NCI-H69 (cell line): ENCODE measurements at regions not wholly inside any gene's neighbourhood (a gene's known extent, or its start where the extent isn't known, plus 50 kb on each side); places are given as distances from the start of the nearest gene placed in this dataset.
A peak's percentile ranks its signal among the peaks of the same experiment; 100 is the strongest.
"Not testable (repeated sequence)": the region's sequence is repeated elsewhere in the genome, so short reads cannot be mapped to it uniquely, and the experiment has no call there.

ENCODE experiments used
- DNase-seq: peaks from one replicate; lab custom pipeline; 2025; lab: John Stamatoyannopoulos, UW

DNA sequence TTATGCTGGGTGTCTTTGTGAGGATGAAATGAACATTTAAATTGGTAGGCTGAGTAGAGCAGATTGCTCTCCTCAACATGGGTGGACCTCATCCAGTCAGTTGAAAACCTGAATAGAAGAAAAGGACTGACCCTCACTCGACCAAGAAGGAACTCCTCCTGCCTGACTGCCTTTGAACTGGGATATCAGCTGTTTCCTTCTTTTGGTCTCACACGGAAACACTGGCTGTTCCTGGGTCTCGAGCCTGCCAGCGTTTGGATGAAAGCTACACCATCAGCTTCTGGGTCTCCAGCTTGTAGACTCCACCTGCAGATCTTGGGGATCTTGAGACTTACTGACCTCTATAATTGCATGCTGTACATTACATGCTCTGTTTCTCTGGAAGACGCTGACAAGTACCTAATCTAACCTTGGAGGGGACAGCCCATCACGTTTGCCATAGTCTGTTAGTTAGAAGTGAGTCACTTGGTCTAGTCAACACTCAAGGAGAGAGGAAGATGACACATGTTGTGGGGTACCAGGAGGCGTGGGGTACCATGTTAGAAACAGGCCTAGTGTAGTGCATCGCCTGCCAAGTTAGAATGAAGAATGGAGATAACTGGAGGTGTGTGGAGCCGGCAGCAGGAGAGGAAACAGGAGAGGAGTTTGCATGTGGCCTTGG is 267.0 kb downstream of the MREG start:
- no peak for DNase-seq

DNA sequence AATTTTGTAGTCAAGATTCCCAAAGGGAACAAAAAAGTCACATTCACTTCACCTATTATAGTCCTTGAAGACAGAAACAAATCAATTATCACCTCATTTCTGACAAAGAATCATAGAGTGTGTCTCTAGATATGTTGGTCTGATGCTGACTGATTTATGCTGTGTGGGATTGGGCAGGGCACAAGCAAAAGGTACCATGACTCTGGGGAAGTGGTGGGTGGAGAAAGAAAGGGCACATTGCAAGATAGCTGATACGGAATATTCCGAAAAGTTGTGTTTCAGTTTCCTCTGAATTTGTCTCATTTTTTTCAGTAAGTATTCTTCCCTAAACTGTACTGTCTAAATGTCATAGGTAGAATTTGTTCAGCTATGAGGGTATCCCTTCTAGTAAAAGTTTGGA is 268.0 kb downstream of the MREG start:
- no peak for DNase-seq

DNA sequence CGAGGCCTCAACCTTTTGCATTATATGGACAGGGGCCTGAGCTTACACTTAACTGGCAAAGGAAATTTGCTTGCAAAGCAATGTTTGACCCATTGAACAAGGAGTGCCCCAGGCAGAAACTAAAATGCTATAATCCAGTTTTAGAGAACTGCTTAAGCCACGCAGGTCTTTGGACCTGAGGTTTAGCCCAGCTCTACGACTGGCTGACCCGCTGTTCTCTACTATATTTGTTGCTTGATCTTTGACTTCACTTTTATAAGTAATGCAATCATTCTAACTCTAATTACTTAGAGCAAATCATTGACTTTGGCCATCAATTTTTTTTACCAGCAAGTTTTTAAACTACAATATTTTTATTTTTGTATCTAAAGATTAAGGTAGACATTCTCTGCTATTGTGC is 268.8 kb downstream of the MREG start:
- no peak for DNase-seq

DNA sequence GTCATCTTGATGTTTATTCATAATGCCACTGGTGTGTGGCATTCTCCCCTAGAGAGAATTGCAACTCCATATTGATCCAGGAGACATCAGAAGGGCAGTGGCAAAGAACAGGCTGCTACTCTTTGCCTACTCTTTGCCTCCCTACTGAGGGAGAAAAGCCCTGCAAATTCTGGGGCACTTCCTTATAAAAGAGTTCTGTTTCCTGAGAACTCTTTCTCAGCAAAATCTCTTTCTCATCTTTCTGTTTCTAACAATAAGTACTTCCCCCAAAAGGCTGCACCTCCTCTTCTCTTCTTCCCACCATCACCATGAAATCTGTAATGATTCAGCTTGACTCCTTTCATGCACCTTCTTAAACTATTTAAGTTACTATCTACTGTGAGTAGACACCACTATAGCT is 270.3 kb downstream of the MREG start:
- DNase-seq = no peak

DNA sequence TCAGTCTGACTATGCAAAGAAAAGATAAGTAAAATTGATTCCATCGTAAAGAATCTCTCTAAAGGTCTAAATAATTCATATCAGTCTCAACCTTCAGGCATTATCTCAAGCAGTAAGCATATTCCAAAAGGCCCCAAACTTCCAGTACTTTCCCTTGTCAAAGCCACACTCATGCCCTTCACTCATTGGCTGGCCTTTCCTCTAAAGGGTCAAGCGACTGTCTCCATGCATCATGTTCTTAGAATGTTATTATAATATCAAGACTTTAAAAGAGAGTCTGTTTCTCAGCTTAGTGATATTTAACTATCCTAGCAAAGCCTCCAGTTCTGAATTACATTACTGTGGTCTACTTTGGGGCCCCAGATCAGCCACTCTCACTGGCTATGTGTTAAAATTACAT is 271.3 kb downstream of the MREG start:
- DNase-seq = no peak

DNA sequence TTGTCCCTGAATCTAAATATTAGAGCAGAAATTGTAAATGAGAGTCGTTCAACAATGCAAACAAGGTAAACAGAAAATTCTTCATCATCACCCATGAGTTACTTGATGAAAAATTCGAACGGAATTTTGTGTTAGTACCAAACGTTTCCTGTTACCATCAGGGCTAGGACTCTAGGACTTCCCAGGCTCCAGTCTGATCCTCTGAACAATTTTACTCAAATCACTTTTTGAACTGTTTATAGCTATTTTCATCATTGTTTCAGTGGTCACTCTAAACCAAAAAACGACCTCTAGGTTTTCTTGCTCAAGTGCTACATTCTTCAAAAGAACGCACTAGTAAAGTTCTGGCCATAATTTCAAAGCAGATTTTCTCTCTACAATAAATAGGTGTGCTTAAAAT is 273.3 kb downstream of the MREG start:
- no peak for DNase-seq

DNA sequence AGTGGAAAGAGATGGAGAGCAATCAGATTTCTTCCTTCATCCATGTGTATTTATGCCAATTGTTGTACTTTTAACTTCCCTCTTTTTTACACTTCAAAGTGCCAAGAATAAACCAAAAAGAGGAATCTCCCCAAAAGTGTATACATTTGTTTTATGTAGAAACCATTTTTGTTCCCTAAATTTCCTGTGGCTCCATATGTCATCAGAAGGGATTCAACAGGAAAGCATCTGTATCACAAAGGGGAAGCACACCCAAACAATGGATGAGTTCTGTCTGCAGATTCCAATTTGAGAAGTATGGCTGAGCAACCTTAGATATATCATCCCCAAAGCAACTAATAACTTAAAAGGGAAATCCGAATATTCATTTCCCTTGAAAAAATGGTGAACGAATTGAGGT is 275.0 kb downstream of the MREG start:
- DNase-seq = no peak

DNA sequence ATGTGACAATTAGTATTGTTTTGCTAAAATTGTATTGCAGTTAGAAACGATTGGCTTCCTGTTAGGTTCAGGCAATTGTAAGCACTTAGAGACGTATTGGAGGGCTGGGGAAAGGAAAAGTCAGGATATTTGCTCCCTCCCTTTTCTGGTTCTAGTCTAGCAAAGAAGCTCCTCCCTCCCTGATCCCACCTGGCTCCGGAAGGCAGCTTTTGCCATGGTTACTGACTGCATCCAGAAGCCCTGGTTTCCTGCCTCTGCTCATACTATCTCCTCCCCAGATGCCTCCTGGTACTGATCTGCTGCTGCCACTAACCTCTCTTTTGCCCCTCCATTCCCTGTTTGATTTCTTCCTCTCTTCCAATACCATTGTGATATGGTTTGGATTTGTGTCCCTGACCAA is 275.9 kb downstream of the MREG start:
- DNase-seq = peak; percentile 1

DNA sequence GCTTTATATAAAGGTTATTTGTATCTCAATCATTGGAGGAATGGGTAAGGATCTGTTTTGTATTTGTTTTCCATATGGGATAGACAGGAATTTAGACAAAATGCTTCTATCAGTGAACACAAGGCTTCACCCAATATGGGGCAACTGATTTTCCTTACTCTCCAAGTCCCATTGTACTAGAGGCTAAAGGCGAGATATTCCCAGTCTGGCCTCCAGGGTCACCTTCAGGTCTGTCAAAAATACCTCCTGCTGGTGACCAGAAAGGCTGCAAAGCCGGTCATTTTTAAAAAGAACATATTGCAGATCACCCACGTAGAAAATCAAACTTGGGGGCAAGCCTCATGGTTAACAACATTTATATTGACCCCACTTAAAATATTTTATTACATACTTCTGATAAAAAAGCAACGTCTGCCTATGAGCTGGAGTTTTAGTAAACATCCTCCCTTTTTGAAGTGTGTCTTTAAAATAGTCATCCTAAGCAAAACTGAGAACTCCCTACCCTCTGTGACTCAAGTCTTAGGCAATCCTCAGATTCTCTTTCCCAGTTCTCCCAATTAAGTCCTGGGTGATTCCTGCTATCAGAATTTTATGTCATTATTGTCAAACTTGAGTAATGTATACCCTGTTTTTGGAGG is 276.6 kb downstream of the MREG start:
- DNase-seq = no peak

DNA sequence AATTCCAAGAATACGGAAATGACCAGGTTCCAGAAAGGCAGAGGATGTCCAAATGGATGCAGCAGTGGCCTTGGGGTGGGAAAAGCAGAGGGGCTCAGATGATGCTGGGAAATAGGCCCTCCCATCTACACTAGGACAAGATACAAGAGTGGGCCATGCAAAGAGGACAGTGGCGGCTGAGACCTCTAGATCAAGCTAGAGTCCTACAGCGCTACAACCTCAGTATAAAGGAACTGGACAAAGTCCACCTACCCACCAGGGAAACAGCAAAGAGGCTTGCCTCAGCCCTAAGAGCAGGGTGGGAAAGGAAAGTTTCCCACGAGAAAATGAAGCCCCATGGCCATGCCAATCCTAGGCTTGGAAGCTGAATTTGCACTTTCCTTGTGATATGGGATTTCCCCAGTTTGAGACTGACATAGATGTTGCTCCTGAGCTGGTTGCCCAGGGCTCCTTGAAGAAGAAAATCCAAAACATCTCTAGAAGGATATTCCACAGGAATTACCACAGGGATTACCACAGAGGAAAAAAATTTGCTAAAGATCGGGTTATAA is 282.2 kb downstream of the MREG start:
- no peak for DNase-seq

DNA sequence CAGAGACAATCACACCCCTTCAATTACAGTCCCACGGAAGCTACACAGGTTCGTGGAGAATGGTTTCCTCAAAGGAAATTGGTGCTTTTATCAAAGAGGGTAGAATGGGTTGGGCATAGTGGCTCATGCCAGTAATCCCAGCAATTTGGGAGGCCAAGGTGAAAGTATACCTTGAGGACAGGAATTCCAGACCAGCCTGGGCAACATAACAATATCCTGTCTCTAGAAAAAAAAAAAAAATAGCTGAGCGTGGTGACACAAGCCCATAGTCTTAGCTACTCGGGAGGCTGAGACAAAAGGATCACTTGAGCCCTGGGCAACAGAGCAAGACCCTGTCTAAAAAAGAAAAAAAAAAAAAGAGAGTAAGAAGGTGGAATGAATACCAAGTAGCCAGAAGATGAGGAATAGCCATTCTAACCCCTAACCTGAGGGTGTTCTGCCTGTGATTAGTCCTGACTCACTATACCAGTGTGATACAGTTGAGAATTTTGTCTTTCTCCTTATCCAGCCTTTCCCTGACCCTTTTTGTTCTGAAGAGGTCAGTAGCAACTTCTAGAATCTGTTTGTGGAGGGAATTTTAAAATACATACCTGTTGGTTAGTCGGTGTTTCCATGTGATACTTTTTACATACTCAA is 283.2 kb downstream of the MREG start:
- no peak for DNase-seq

DNA sequence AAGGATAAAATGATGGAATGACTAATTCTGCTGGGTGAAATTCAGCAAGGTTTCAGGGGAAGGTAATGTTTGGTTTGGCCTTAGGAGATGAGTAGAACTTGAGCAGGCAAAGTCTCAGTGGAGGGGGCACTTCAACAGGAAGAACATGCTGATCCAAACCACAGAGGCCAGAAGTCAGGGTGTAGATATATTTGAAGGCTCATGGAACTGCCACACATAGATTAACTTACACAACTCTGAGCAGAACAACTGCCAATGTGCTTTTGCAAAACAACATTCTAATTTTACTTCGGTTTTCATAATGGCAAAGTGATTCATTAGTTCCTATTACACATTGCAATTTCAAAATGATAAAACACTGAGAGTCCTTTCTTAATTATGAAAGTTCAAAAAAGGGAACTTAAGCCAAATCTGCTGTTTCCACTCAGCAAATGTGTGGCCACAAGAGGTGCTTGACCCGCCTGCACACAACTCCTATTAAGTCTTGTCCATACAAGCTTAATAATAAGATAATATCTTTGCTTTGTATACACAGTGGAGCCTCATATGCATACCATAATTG is 284.8 kb downstream of the MREG start:
- DNase-seq = no peak

DNA sequence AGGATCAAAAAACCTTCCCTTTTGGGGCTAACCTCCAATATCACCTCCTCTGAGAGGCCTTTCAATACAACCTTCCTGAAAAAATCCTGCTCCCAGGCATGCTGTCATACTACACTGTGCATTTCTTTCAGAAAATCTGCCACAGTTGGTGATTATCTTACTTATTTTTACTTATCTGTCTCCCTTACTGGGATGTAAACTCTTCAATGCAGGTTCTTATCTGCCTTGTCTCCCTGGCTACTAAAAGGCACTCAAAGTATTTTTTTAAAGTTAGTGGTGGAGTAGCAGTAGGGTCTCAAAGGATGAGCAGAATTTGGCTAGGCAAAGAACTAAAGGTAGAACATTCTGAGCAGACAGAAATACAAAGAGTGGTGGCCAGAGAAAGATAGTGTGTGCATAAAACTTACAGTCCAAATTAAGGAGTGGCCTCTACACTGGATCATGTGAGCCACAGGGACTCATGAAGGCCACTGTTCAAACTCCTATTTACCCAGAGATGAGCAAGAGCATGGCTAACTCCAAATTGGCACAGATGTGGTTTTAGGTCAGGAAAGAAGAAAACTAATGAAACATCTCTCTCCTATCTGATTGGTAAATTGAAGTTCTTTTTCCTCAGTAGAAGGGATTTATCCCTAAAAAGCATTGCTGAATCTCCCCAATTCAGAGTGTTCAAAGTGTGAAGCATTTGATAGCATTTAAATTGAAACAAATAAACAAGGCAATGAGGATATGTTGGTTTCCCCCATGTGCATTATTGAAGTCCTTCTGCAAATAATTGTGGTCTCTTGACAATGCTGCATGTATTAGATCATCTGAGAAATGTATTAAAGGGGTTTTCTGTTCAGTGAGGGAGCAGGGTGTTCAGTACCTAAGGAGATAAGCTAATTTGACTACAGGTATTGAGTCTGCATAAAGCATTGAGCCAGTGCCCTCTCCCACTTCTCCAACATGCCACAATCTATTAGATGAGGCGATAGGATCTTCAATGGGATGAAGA is 285.5 kb downstream of the MREG start:
- DNase-seq = no peak

DNA sequence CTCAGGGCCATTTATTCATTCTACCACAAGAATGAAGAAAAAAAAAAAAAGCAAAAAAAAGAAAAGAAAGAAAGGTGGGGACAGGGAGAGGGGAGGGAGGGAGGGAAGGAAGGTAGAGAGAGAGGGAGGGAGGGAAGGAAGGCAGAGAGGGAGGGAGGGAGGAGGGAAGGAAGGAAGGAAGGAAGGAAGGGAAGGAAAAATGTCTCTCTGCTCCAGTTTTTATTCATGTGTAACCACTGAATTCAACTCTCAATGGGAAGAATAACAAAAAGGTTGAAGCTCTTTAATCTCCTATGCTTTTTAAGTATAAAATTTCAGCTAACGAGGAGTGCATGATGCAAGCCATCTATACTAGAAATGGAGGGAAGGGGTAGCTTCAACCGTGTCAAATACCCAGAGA is 287.3 kb downstream of the MREG start:
- DNase-seq = no peak

DNA sequence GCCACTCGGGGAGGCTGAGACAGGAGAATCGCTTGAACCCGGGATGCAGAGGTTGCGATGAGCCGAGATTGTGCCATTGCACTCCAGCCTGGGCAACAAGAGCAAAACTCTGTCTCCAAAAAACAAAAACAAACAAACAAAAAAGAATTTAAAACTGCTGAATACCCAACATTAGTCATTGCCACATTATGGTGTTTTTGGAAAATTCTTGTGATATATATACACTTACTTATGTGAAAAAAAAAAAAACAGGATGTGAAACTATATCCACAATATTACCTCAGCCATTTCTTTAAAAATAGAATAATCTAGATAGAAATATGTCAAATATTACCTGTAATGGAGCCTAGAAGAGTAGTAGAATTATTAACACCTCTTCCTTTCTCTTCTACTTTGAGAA is 288.3 kb upstream of the FN1 start:
- DNase-seq = no peak

DNA sequence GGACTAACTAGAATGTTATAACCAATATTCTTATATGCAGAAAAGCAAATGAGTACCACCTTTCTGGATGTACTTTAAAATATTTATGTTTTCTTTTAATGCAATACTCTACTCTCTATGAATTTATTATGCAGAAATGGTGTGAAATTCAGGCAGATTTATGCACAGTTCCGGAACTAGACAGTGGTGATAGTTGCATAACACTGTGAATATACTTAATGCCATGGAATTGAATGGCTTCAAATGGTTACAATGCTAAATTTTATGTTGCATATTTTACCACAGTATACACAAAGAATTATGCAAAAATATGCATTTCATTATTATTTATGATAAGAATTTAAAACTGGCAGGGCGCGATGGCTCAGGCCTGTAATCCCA is 287.8 kb upstream of the FN1 start:
- DNase-seq = no peak

DNA sequence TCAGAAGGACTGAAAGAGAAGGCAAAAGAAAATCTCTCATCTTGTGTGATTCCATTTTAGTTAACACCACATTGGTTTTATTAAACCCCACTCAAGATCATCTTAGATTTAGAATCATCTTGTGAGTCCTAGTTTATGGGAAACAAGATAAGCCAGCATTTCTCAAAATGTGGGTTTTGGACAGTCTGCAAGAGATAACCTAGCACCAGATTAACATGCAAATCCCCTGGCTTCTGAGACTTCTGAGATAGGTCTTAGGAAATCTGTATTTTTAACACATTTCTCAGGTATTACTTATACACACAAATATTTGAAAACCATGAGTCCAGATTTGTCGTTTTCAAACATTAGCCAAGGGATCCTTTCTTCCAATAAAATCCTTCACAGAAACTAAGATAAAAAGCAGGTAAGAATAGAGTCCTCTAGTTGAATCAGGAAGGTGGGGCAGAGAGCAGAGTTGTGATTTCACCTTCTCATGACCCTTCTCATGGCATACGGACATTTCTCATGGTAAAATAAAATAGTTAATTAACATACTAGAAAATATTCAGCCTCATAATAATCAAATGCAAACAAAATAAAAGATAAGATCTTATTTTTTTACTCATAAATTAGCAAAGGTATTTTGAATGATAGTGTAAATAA is 287.2 kb upstream of the FN1 start:
- DNase-seq = no peak

DNA sequence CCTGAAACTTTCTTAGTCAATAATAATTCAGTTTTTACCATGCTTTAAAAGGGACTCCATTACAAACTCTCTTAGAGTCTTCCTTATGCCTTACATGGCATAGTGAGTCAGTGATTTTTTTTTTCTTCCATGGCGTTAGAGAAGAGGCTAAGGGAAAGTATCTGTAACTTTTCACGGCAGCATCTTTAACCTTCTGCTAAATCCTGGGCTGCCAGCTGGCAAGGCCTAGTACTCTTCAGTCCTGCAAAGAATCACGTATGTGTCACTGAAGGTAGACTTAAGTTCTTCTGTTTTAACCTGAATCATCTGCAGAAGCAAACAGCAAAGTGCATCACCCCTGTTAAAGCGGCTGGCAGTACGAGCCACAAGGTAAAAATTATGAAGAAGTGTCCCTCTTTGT is 286.3 kb upstream of the FN1 start:
- DNase-seq = no peak

DNA sequence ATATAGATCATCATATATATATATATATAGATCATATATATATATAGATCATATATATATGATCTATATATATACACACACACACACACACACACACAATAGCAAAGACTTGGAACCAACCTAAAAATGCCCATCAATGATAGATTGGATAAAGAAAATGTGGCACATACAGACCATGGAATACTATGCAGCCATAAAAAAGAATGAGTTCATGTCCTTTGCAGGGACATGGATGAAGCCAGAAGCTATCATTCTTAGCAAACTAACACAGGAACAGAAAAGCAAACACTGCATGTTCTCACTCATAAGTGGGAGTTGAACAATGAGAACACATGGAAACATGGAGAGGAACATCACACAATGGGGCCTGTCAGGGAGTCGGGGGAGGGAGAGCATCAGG is 285.6 kb upstream of the FN1 start:
- DNase-seq = not testable (repeated sequence)

DNA sequence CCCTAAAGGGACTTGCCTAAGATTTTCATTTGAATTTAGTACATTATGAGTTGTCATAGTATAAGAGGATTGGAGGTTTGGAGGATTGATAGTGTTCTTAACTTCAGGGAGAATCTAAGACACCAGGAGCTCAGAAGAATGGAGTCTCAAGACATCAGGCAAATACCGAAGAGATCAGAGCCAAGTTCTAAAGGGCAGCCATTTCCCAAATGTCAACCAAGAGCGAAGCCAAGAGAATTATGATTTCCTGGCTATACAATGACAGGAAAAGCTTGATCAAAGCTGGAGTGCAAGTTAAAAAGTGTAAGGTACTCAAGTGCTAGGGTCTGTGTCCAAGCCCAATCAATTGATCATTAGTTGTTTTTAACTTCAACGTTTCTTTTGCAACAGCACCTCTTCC is 283.0 kb upstream of the FN1 start:
- DNase-seq = no peak

DNA sequence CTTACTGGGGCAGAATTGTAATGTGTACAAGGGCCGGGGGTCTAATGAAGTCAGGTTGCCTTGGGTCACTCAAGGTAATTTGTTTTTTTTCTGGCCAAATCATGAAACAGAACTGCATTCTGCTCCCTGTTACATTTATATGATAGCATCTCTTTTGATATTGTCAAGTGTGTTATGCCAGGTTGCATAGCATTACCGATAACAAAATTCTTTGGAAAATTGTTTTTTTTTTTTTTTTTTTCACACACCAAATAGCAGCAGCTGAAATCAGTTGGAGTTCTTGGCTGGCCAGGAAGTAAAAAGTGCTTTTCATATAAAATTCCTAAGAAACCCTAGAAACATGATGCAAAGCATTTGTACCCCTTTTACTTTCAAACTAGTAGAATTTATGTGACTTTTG is 282.6 kb upstream of the FN1 start:
- DNase-seq = no peak
